HG03565 (cell line): ENCODE measurements at regions not wholly inside any gene's neighbourhood (a gene's known extent, or its start where the extent isn't known, plus 50 kb on each side); places are given as distances from the start of the nearest gene placed in this dataset.
"Not testable (repeated sequence)": the region's sequence is repeated elsewhere in the genome, so short reads cannot be mapped to it uniquely, and the experiment has no call there.

Source experiments
- ATAC-seq: cut with Tn5 transposase; IDR thresholded peaks from one replicate; pipeline ENCODE4 v1.9.1; 2021; ENCODE audit warnings: mild to moderate bottlenecking, moderate library complexity; ENCODE audit not compliant: unreplicated experiment

DNA sequence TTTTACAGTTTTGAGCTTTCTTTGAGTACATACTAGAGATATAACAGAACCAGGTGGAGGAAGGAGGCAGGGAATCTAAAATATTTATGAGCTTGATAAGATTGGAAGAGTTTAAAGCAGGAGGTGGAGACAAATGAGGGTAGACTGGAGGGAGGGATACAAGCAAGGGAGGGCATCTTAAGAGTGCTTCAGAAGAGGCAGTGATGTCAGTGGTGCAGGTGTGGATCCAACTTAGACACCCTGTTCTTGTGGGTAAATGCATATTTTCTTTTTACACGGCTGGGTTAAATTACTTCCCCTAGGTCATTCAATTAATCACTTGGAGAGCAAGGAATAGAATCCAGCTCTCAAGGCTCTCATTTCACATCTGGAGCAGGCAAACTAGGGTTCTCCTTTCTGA lies 146.1 kb upstream of the LRIG3 start:
- ATAC-seq = no peak

DNA sequence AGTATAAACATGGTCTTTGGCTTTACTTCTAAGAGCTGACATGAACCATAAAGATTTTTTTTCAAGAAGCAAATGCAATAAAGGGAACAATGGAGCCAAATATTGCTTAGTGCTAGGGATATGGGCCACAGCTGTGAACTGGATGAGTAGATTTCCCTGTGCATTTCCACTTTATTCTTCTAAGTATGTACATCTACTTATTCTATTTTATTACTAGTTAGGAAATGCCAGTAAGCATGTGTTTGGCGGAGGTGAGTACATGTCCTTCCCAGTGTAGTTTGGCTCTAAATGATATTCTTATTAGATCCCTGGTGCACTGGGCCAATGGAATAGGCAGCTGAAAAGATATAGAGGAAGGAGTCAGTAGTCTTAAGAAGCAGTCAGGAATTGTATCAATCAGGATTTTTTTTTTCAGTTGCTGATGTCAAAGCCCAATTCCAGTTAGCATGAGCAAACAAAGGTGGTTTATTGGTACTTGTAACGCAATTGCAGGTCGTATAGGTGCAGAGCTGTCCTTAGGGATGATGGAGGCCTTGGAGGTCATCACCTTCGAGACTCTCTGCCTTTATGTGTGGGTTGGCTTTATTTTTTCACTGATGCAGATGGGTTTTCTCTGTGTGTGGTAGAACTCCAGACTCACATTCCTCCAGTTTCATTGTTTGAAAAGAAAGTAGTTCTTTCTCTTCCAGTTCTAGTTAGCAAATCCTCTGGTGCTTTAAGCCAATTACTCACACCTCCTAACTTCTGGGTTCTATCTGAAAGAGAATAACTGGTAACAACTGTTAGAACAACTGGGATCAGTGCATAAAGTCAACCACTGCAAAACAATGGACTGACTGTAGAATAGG lies 139.0 kb upstream of the LRIG3 start:
- ATAC-seq = no peak

DNA sequence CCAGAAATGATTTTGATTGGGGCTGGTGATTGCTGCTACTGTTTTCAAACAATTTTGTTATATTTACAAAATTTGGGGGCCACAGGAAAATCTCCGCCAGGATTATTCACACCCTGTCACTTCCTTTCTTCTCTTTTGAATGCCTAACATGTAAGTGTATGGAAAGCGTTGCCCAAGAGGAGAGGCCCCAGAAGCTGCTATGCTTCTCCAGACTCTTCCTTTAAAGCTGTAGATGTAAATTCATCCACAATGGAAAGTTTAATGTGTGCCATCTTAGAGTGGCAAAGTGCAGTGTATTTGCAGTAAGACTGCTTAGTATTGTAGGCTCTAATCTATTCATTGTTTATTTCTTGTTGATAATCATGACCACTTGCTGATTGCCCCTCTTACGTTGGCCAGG lies 136.7 kb upstream of the LRIG3 start:
- ATAC-seq = no peak

DNA sequence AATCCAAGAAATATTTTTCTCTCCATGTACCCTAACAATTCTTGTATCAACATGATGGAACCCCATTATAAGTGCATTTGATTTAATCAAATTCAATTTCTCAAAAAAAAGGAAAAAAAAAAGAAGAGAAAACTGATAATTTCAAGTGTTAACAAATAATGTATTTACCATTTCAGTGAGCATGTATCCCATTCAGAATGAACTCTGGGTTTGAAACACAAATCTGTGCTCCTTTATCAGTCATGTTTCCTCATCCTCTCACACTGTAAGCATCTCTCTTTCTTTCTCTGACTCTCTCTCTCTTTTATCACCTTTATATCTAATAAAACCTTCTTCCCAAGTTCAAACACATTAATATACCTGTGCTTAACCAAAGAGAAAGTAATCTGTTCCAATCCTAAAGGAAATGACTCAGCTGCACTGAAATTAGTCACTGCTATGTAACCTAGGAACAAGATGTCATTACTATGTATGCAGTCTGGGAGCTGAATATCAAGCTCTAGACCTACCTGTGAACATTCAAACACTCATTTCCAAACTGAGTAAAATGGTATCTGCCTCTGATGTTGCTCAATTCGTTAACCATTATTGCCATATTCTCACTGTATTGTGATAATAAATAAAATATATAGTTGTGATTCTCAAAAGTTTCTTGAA lies 135.0 kb upstream of the LRIG3 start:
- ATAC-seq = peak; percentile 85

DNA sequence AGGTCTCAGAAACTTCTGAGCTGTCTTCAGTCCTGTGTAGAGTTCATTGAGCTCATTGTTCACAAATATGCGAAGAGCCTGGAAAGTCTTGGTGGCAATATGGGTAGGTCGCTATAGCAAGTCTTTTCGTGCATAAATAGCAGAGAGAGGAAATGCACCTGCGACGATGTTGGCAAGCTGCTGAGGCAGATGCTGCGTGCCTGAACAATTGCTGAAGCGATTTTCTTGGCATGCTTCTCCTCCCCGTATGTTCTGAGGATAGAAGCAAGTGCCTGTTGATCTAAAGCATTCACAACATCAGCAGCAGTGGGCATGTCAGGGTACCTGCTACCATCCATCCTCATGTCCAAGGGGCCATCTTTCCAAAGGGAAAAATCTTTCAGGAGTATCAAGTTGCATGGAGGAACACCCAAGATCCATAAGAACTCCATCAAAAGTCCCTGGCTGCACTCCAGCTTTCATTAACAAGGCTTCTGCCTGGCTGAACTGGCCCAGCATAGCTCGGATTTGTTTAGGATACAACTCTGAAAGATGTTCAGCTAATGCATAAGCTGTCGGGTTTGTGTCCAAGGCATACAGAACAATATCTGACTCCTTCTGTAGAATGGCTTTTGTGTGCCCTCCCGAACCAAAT lies 133.1 kb upstream of the LRIG3 start:
- not testable (repeated sequence) for ATAC-seq

DNA sequence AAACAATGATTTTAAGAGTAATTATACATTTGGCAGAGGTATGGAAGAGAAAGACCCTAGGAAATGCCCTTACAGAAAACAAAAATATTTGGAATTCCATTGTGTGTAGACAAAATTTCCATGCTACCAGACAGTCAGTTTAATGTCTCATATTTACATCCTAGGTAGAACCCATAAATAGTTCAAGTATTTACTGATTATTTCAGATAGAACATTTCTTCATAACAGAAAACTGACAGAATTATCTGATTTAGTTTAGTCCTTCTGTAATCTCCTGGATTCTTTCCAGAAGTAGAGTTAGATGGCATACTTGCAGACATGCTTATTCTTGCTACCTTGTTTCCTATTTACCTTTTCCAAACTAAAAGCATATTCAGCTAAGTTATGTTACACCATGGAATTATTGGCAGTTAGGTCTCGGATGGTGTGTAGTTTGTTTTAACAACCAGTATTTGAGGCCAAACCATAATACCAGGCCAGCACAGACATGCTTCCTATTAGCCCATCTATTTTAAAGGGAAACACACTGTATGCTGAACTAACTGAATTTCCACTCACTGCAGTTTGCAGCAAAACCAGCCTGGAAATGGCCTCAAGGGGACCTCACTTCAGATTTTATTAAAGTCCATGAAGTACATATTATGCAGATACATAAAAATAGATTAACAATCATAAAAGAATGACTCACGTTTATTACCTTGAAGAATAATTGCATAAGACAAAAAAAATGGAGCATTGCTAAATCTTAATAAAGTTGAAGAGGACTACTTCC lies 126.6 kb upstream of the LRIG3 start:
- ATAC-seq = no peak

DNA sequence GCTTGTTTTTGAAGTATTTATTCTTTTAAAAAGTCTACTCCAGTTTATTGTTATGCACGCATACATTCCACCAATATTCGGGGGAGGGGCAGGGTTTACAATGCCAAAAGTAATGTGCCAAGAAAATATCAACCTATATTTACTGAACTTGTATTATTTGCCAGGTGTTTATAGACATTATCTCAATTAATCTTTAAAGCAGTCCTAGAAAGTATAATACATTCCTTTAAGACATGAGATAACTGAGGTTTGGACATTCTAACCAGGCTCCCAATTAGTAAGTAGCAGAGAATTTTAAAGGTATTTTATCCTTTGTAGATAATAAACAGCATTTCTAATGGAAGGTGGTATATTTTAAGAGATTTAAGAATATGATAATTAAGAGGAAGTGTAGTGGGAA lies 124.5 kb upstream of the LRIG3 start:
- ATAC-seq = no peak

DNA sequence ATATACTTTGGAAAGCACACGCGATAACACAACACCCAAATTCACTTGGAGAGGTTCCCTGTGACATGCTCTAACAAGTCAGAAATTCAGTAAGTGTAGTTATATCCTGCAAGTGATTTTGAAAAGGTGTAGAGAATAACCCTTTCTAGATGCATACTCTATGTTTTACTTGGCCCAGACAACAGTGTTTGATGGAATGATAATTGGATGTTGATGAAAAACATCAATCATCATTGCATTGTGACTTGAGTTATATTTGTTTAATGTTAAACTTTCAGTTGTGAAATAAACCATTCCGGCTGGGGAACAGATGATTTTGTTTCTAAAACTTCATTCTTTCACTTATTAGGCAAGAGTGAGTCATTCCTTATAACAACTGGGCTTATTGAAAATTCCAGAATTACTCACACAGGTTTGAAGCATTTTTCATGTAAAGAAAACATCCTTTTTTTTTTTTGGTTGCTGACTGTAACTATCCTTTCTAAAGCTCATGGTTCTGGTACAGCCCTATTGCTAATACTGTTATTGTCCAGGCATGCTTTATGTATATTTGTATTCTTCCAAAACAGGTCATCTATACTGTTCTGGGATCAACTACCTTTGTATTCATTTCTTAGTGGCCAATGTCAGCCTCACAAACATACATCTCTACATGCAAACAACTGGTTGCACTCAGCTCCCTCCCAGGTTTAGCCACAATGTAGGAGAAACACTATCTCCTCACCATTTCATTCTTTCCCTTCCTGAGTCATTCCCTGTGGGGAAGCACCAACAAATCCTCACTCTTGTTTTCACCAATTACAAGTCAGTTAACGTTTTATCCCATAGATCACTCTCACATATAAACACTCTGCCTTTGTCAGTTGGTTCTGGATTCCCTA lies 121.2 kb upstream of the LRIG3 start:
- no peak for ATAC-seq

DNA sequence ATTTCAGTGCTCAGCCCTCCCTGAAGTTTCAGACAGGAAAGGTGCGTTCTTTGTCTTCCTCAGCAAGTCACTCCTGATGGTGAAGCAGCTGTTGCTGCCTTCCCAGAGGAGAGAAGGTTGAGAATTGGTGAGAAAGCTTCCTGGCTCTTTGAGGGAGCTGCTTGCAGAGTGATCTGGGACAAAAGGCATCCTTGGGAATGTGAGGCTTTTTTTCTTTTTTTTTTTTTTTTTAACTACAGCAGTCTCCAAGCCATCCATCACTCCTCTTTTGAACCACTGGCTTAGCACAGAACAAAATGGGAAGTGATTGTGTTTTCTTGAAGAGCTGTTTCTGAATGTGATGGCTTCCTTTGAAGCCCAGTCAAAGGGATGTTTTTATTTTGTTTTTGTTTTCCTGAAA lies 120.4 kb upstream of the LRIG3 start:
- no peak for ATAC-seq

DNA sequence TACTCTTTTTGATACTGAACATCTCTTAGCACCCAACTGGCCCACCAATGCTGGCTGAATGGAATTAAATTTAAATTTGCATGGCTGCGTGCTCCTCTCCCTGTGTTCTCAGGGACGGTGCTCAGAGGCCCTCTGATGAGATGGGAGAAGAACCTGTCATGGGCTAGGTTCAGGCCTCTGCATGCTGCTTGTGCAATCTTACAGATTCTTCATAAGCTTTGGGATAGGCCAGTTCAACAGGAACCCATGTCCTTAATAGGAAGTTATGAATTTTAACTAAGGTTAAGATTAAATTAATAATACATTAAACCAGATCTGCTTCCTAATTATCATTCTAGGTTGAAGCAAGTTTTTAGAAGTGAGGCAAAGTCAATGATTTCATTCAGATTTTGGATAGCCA lies 119.7 kb upstream of the LRIG3 start:
- ATAC-seq = no peak

DNA sequence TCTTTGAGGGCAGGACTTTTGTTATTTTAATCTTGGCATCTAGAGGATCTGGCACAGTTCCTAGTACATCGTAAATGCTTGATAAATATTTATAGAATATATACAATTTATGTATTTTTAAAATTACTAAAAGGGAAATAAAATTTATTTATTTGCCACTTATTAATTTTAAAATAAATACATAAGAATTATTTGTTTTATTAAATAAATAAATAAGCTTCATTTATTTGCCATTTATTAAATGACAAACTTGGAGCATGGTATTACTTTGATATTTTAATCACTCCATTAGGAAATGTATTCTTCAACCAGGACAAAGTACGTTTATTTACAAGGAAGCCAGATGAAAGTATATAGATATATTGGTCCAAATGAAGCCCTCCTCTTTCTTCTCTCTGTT lies 118.7 kb upstream of the LRIG3 start:
- ATAC-seq = no peak

DNA sequence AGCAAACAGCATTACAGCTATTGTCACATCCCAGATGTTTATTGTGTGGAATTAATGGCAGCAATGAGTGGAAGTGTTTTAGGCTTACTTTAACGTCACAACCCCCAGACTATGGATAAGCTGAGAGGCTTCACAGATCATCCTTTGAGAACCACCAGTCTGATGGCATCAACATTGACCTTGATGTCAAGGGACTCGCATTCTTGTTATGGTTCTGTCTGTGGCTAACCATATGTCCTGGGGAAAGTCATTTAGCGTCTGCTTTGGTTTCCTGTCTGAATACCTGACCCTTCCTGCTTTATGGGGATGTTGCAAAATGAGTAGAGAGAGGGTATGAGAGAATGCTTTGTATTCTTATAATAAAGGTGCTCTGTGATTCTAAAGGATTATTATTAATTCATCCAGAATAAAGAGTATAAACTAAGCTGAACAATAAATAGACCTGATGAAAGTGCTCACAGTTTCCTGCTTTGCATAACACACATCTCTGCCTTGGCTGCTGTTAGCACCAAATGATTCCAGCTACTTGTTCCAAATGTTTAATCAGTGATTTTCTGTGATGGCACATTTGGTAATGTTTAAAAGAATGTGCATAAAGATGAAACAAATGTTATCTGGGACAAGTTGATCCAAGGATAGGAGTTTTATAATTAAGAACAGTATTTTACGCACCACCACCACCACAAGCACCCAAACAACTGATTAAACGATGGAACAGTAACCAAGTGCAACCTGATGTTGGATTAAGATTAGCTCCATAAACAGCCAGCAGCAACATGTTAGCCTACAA lies 116.9 kb upstream of the LRIG3 start:
- ATAC-seq = peak; percentile 78

DNA sequence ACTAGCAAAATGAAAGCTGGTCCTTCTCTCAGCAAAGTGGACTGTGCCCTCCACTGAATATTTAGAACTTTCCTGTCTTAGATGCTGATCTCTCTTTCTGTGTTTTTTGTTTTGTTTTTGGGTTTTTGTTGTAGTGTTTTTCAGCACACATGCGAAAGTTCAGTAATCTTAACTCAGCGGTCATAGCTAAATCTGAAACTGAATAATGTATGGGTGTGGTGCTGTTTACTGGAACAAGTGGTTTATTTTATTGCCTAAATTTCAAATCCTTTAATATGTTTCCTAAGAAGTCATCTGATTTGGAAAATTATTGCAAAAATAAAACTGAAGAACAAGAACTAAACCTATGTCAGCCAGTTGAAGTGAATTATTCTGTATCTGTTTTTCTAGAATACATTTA lies 116.0 kb upstream of the LRIG3 start:
- no peak for ATAC-seq

DNA sequence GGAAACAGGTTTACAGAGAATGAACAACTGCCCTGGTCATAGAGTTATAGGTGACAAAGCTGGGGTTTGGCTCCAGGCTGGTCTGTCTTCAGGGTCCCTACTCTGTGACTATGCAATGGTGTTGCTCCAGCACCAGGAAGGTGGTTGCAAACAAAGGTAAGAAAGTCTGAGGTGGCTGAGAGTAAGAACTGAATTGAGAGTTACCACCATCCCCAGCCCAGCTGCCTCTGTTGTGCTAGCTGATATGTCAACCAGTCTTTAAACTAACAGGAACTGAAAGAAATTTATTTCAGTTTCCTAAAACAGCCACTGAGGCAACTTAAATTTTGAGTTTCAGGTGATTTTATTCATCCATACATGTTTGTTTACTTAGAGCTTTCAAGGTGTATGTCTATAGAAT lies 111.0 kb upstream of the LRIG3 start:
- no peak for ATAC-seq

DNA sequence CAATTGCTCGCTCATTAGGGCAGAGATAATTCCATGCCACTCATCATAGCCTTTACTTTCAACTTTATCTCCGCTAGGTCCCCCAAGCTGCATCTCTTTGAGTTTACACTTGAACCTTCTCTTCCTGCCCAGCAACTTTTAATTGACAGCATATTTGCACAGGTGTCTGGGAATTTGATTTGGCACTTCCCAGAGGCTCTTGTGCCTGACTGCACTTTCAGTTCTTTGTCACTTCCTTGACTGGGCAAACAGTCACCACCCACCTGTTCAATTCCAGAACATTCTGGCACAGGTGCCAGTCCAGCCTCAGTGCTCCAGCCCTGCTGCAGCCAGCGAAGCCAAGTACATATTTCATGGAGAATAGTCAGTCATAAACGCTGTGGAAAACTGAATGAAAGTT lies 110.1 kb upstream of the LRIG3 start:
- ATAC-seq = no peak

DNA sequence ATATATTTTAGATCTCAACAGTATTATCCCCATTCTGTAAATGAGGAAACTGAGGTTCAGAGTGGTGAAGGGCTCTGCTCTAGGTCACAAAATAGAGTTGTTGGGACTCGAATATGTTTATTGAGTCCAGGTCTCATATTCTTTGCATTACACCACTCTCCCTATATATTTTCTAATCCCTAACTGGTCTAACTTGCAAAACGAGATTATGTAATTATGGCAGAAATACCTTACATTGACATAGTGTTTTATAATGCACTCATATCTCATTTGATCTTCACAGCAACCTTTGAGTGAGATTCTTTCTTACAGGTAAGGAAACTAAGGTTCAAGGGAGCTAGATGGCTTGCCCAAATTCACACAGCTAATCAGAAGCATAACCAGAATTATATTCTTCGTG lies 106.9 kb upstream of the LRIG3 start:
- no peak for ATAC-seq

DNA sequence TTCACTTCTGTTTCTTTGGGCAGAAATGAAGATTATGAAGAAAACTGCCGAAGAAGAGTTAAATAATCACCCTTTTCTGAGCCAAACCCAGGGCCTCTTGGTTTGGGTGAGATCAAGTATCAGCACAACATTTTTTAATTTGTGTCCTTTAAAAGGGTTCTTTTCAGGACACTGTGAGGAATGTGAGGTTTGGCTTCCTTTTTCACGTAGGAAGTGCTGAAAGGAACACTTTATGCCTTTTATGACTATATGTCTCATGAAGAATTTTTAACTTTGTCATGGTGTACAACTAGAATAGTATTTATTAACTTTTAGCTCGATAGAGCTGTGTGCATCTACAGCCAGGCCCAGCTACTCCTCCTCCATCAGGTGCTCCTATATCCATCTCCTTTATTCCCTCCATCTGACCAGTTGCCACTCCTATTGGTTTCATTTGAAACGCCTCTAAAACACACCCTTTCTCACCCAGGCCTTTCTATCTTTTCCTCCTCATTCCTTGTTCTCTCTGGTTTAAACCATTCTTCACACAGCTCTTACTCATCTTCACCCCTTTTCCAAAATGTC lies 103.6 kb upstream of the LRIG3 start:
- ATAC-seq = no peak

DNA sequence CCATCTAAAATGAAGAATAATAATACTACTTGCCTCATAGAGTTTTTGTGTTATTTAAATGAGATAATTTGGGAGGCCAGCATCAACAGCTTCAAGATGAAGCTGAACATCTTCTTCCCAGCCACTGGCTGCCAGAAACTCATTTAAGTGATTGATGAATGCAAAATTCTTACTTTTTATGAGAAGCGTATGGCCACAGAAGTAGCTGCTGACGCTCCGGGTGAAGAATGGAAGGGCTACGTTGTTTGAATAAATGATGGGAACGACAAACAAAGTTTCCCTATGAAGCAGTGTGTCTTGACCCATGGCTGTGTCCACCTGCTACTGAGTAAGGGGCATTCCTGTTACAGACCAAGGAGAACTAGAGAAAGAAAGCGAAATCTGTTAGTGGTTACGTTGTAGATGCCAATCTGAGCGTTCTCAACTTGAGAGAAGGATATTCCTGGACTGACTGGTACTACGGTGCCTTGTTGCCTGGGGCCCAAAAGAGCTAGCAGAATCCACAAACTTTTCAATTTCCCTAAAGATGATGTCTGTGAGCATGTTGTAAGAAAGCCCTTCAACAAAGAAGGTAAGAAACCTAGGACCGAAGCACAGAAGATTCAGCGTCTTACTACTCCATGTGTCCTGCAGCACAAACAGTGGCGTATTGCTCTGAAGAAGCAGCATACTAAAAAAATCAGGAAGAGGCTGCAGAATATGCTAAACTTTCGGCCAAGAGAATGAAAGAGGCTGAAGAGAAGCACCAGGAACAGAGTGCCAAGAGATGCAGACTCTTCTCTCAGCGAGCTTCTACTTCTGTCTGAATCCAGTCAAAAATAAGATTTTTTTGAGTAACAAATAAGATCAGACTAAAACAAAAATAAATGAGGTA lies 100.0 kb upstream of the LRIG3 start:
- ATAC-seq = no peak
